AG04449 (cell line): ENCODE measurements at regions not wholly inside any gene's neighbourhood (a gene's known extent, or its start where the extent isn't known, plus 50 kb on each side); places are given as distances from the start of the nearest gene placed in this dataset.
"Not testable (repeated sequence)": the region's sequence is repeated elsewhere in the genome, so short reads cannot be mapped to it uniquely, and the experiment has no call there.

ENCODE experiments used
- CTCF ChIA-PET: fragments of 350-600 bp; formaldehyde crosslinking; extraction: SDS; loops from one replicate; lab custom pipeline; 2021; ENCODE audit warnings: antibody characterized with exemption; lab: Yijun Ruan, JAX
- POLR2A ChIA-PET: fragments of 400-600, 350-600 bp; formaldehyde crosslinking; extraction: SDS; loops from one replicate; lab custom pipeline; 2020; ENCODE audit warnings: antibody characterized with exemption, inconsistent platforms; lab: Yijun Ruan, JAX
- DNase-seq: peaks from one replicate; pipeline ENCODE4 v3.0.0-alpha.2; 2010; ENCODE audit warnings: low read depth, low spot score
- H3K4me3 ChIP-seq: 2 replicates; pipeline ENCODE4 v1.5.1; 2011; ENCODE audit warnings: low read depth, mild to moderate bottlenecking, control low read depth, low read length
- TF ChIP-seq, protein P1 (sequence below): IDR thresholded peaks from one replicate; pipeline ENCODE4 v1.5.1; 2011; ENCODE audit warnings: mild to moderate bottlenecking, moderate library complexity, low read length, control low read depth, inconsistent platforms; ENCODE audit not compliant: insufficient read depth; ENCODE audit errors: missing control alignments

DNA sequence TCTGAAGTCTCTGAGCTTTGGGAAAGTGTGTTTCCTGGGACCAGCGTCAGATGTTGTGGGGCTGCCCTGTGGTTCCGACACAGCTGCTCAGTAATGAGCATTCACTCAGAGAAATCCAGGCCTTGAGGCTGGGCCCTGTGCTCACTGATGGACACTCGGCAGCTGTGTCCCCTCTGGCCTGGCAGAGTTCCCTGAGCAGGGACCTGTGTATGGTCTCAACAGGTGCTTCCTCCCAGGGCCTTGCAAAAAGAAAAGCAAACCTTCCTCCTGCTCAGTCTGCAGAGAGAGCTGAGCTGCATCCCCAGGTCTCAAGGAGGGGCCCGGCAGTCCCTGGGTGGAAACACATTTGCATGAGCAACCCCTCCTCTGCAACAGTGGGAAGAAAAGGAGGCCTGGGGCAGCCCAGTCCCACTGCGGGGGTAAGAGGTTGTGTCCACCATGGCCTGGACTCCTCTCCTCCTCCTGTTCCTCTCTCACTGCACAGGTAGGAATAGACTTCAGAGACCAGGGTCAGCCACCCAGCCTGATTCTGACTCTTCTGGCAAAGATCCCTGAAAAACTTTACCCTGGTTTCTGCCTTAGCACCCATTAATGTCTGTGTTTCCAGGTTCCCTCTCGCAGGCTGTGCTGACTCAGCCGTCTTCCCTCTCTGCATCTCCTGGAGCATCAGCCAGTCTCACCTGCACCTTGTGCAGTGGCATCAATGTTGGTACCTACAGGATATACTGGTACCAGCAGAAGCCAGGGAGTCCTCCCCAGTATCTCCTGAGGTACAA lies 131.2 kb downstream of the VPREB1 start:
- ChIA-PET CTCF (no interaction called here), POLR2A (no interaction called here)
- TF ChIP-seq, protein P1, sequence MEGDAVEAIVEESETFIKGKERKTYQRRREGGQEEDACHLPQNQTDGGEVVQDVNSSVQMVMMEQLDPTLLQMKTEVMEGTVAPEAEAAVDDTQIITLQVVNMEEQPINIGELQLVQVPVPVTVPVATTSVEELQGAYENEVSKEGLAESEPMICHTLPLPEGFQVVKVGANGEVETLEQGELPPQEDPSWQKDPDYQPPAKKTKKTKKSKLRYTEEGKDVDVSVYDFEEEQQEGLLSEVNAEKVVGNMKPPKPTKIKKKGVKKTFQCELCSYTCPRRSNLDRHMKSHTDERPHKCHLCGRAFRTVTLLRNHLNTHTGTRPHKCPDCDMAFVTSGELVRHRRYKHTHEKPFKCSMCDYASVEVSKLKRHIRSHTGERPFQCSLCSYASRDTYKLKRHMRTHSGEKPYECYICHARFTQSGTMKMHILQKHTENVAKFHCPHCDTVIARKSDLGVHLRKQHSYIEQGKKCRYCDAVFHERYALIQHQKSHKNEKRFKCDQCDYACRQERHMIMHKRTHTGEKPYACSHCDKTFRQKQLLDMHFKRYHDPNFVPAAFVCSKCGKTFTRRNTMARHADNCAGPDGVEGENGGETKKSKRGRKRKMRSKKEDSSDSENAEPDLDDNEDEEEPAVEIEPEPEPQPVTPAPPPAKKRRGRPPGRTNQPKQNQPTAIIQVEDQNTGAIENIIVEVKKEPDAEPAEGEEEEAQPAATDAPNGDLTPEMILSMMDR, result no peak
- no peak for DNase-seq
- no peak overlapping the region for H3K4me3 ChIP-seq

DNA sequence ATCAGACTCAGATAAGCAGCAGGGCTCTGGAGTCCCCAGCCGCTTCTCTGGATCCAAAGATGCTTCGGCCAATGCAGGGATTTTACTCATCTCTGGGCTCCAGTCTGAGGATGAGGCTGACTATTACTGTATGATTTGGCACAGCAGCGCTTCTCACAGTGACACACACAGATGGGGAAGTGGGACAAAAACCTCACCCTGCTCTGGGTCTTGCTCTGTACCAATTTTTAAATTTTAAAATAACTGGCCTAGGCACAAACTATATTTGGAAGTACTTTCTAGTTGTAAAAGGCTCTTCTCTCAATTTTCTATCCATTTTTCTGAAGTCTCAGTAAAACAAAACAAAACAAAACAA lies 131.7 kb downstream of the VPREB1 start:
- DNase-seq, result no peak
- no peak overlapping the region for H3K4me3 ChIP-seq
- CTCF ChIA-PET, result no interaction called here
- POLR2A ChIA-PET, result no interaction called here
- TF ChIP-seq, protein P1, result no peak

DNA sequence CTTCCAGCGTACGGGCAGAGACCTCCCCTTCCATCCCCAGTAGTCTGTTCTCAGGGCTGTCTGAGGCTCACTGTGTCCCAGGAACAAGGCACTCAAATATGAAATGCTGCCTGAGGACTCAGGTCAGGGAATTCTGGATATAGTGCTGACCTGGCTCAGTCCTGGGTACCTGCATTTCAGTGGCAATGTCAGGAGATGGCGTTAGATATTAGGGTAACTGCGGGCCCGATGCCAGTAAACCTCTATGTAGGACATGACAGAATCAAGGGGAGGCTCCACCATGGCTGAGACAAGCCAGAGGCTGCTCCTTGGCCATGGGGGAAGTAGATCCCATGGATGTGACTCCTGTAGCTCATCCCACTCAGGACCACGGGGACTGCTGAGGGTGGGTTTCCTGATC lies 131.7 kb downstream of the ZNF280B start:
- DNase-seq, CTCF ChIA-PET: not testable (repeated sequence)

DNA sequence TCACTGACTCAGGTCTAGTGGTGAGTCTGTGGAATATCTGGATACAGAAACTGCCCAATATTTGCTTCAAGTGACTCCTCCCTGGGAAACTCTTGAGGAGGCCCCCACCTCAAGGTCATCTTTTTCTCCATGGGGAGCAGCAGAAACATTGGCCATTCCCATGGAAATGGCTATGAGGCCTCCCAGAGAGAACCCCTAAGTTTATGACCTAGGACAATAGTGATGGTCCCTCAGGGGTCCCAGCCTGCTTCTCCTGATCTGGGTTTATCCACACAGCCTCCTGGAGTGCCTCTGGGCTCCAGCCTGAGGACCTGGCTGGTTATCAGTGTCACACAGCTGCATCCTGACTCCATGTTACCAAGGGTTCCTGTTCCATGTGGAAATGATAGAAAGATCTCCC lies 131.2 kb downstream of the ZNF280B start:
- ChIA-PET POLR2A (no interaction called here), CTCF (no interaction called here)
- H3K4me3 ChIP-seq, result no peak overlapping the region
- no peak for DNase-seq
- TF ChIP-seq, protein P1, result no peak

More for the DNA sequence above, 131.7 kb downstream of the ZNF280B start:
- H3K4me3 ChIP-seq, POLR2A ChIA-PET: not testable (repeated sequence)

DNA sequence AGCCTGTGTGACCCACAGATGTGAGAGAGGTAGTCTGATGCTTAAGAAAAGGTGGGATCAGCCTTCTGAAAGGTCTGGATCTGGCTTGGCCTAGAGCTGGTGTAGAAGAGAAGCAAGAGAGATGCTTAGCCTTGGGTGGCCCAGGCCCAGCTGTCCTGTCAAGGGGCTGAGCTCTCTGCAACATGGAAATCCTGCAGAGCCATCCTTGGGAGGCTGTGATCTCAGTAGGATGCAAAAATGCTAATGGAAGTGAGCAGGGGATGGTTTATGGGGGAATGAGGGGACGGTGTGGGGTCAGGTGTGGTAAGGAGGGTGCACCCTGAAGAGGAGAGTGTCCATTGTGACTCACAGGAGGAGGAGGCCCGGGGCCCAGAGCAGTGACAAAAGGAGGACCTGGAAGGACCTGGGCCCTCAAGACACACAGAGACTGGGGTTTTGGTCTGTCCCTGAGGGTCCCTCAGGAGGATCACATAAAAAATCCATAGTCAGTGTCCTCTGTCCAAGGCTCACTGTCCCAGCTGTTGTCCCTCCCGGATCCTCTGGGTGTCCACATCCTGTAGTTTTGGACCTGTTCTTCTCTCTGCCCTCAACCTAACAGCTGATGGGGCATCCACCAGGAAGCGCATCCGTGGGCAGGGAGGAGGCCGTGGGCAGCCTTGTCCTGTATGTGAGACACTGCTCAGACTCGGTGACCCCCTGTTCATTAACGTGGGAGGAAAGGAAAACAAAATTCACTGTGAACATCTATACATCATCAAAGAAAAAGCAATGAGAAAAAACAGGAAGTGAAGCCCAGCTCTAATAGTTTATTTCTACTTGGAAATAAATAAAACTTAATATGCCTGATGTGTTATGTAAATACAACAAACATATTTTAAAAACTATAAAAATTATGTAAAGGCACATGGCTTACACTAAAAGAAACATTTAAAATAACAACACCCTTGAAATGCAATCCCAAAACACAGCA lies 129.8 kb downstream of the ZNF280B start:
- no peak for DNase-seq
- CTCF ChIA-PET, result interaction anchor here (1.0 to 1.3 kb wide), 2 partner anchors 36 to 44 kb away, joined by 3 to 4 read pairs; no protein-coding TSS in a partner anchor
- TF ChIP-seq, protein P1, result no peak
- H3K4me3 ChIP-seq, result no peak overlapping the region
- POLR2A ChIA-PET, result no interaction called here

DNA sequence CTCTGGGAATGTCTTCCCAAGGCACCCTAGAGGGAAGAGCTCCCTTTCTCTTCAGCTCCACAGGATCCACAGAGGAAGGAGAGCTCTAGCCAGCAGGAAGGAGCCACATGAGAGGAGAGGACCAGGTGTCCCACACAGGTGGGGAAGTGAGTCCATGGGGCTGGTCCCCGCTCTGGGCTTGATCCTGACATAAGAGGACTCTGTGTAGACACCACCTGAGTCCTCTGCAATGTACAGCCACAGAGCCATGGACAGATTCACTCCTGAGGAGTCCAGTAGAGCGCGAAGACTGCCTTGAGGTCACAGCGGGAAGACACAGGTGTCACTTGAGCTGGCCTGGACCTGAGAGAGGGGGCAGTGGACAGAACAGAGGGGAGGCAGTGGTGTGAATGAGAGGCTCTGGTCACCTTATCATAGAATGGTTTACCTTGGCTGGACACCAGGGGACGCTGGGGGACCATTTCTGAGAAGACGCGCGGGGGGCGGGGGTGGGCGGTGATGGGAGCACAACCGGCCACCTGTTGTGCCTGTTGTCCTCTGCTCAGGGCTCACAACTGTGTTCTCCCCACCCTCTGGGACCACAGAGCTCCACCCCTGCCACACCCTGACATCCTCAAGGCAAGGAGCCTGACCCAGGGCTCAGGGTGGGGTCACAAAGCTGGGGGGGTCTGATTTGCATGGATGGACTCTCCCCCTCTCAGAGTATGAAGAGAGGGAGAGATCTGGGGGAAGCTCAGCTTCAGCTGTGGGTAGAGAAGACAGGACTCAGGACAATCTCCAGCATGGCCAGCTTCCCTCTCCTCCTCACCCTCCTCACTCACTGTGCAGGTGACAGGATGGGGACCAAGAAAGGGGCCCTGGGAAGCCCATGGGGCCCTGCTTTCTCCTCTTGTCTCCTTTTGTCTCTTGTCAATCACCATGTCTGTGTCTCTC lies 128.2 kb downstream of the ZNF280B start:
- no peak for DNase-seq
- POLR2A ChIA-PET, result no interaction called here
- CTCF ChIA-PET, result interaction anchor here (1.0 to 1.3 kb wide), 2 partner anchors 38 to 42 kb away, joined by 3 to 4 read pairs; no protein-coding TSS in a partner anchor
- no peak overlapping the region for H3K4me3 ChIP-seq
- TF ChIP-seq, protein P1, result no peak

DNA sequence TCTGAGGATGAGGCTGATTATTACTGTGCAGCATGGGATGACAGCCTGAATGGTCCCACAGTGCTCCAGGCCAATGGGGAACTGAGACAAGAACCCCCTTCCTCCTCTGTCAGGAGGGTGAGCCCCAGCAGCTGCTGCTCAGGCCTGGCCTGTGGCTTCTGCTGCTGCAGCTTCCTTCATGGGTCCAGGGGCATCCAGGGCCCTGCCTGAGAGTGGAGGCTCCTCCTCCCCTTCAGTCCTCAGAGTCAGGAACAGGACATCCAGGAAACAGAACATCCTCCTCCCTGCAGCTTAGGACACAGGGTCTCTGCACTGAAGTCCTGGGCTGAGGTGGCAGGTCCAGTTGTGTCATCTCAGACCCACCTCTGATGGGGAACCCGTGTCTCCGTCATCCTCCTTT lies 127.2 kb downstream of the ZNF280B start:
- POLR2A ChIA-PET, H3K4me3 ChIP-seq, CTCF ChIA-PET, DNase-seq: not testable (repeated sequence)
